ENCODE measurements at regions not wholly inside any gene's neighbourhood (a gene's known extent, or its start where the extent isn't known, plus 50 kb on each side); places are given as distances from the start of the nearest gene placed in this dataset.

- TF ChIP-seq CTCF (IDR thresholded peaks at IDR 0.05; ENCODE audit: low read depth, low read length) (no peak), EZH2phosphoT487 (IDR thresholded peaks at IDR 0.05; ENCODE audit: low read depth) (no peak)
Measured at GRCh38 chr15:95600884-95601283, 729.6 kb upstream of the NR2F2 start.

Measured in OCI-LY3 (cell line).